Central memory CD8-positive, alpha-beta T cell (primary cell): ENCODE measurements at regions not wholly inside any gene's neighbourhood (a gene's known extent, or its start where the extent isn't known, plus 50 kb on each side); places are given as distances from the start of the nearest gene placed in this dataset.

ENCODE experiments used
- ATAC-seq: fragments of 150-1000 bp; cut with Tn5 transposase; replicated peaks from 2 replicates; pipeline ENCODE4 v1.10.0; 2022; ENCODE audit warnings: mild to moderate bottlenecking, moderate FRiP score, moderate number of reproducible peaks; ENCODE audit not compliant: poor library complexity, severe bottlenecking; ENCODE audit errors: extremely low read depth
- DNase-seq, 2 donors: peaks; one replicate each; pipeline ENCODE4 v3.0.0; 2021; ENCODE audit warnings: low spot score in 2 of 2
- H3K27ac Mint-ChIP-seq: one replicate; pipeline ENCODE4 v1.8.0; 2022; ENCODE audit warnings: low read depth, mild to moderate bottlenecking, moderate library complexity, mixed read lengths
- H3K27me3 Mint-ChIP-seq: one replicate; pipeline ENCODE4 v1.8.0; 2022; ENCODE audit warnings: mixed read lengths
- H3K36me3 Mint-ChIP-seq: one replicate; pipeline ENCODE4 v1.8.0; 2022; ENCODE audit warnings: mild to moderate bottlenecking, moderate library complexity, mixed read lengths; ENCODE audit not compliant: insufficient read depth
- H3K4me1 Mint-ChIP-seq: one replicate; pipeline ENCODE4 v1.8.0; 2022; ENCODE audit warnings: mixed read lengths
- H3K4me3 Mint-ChIP-seq: one replicate; pipeline ENCODE4 v1.8.0; 2022; ENCODE audit warnings: mild to moderate bottlenecking, moderate library complexity, mixed read lengths
- H3K9me3 Mint-ChIP-seq: one replicate; pipeline ENCODE4 v1.8.0; 2022; ENCODE audit warnings: mixed read lengths

- no peak for ATAC-seq
- Mint-ChIP-seq H3K27ac (no peak overlapping the region), H3K4me1 (no peaks in the 10 kb centered on the region), H3K36me3 (no peaks in the 10 kb centered on the region), H3K9me3 (peaks cover 6% of the 10 kb centered on the region), H3K27me3 (peaks cover 7% of the 10 kb centered on the region), H3K4me3 (no peak overlapping the region)
- no peak for DNase-seq
These were observed 156.4 kb downstream of the AQP4 start for GRCh38 chr18:26708806-26709716.

- ATAC-seq (no peak), DNase-seq (no peak)
- Mint-ChIP-seq H3K9me3 (peaks cover 6% of the 10 kb centered on the region), H3K27me3 (peaks cover 7% of the 10 kb centered on the region), H3K4me1 (no peaks in the 10 kb centered on the region), H3K36me3 (no peaks in the 10 kb centered on the region), H3K27ac (no peak overlapping the region), H3K4me3 (no peak overlapping the region)
These were observed 158.6 kb downstream of the AQP4 start for GRCh38 chr18:26706911-26707351.

DNA sequence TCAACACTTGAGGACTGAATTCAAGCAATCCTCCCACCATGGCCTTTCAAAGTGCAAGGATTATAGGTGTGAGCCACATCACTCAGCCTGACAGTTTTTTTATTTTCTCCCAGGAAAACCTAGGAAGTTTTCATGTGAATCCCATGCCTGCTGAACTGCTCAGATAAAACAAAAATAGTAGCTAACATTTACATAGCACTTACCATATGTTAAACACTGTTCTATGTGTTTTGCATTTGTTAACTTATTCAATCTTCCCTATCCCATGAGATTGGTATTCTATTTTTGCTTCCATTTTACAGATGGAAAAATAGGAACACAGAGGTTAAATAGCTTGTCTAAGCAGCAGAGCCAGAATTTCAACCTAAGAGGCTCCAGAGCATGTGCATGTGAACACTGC, 157.4 kb upstream of the KCTD1 start:
- ATAC-seq: no peak

GRCh38 chr18:26703170-26703930, 155.0 kb upstream of the KCTD1 start:
- no peak for DNase-seq
- ATAC-seq: no peak
- H3K4me3 Mint-ChIP-seq: no peak overlapping the region
- no peaks in the 10 kb centered on the region for H3K4me1 Mint-ChIP-seq
- no peak overlapping the region for H3K27ac Mint-ChIP-seq
- H3K36me3 Mint-ChIP-seq: no peaks in the 10 kb centered on the region
- peaks cover 6% of the 10 kb centered on the region for H3K9me3 Mint-ChIP-seq
- H3K27me3 Mint-ChIP-seq: no peaks in the 10 kb centered on the region

More for the DNA sequence above, 157.4 kb upstream of the KCTD1 start:
- Mint-ChIP-seq H3K27me3 (peaks cover 7% of the 10 kb centered on the region), H3K4me3 (no peak overlapping the region), H3K9me3 (peaks cover 6% of the 10 kb centered on the region), H3K36me3 (no peaks in the 10 kb centered on the region), H3K4me1 (no peaks in the 10 kb centered on the region), H3K27ac (no peak overlapping the region)
- DNase-seq: no peak

- H3K4me1 Mint-ChIP-seq: no peaks in the 10 kb centered on the region
- DNase-seq: no peak
- no peak overlapping the region for H3K27ac Mint-ChIP-seq
- H3K36me3 Mint-ChIP-seq: no peaks in the 10 kb centered on the region
- ATAC-seq: no peak
- peaks cover under 1% of the 10 kb centered on the region for H3K9me3 Mint-ChIP-seq
- H3K4me3 Mint-ChIP-seq: no peak overlapping the region
- H3K27me3 Mint-ChIP-seq: no peaks in the 10 kb centered on the region
These were observed 153.7 kb upstream of the KCTD1 start for GRCh38 chr18:26702086-26702485.

DNA sequence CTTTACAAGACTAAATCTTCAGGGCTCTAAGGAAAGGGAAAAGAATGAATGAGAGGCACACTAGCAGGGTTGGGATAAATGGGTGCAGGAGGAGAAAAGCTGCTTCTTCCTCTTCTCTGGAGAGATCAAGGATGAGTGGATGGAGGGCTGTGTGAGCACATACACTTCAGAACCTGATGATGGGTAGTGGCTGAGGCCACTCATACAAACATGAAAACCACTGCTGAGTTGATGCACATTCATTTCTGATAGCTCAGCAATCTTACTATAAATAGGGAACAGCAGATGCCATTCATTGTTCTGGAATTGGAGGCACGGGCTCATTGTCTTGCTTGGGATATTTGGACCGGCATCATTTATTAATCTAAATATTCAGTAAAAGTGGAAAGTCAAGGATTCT, 152.4 kb upstream of the KCTD1 start:
- DNase-seq (no peak), ATAC-seq (no peak)
- H3K4me1 Mint-ChIP-seq: no peaks in the 10 kb centered on the region
- no peaks in the 10 kb centered on the region for H3K9me3 Mint-ChIP-seq
- no peak overlapping the region for H3K4me3 Mint-ChIP-seq
- H3K36me3 Mint-ChIP-seq: no peaks in the 10 kb centered on the region
- H3K27me3 Mint-ChIP-seq: peaks cover under 1% of the 10 kb centered on the region
- H3K27ac Mint-ChIP-seq: no peak overlapping the region

DNA sequence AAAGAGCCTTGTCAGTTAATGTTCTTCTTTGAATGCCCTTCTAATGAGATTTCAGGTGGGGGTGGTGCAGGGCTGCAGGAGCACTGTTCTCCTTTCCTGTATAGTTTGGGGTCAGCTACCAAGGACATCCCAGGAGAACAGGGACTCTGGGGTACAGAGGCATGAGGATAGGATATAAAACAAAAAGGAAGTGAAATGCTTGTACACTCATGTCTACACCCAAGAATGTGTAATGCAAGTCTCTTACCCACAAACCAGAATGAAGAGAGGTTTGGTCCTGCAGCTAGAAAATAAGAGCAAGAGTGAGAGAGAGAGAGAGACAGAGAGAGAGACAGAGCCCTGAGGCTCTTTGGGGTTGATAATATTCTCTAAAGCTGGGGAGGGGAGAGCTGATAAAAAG, 151.8 kb upstream of the KCTD1 start:
- H3K27me3 Mint-ChIP-seq: peaks cover 6% of the 10 kb centered on the region
- no peak for DNase-seq
- no peak for ATAC-seq
- no peak overlapping the region for H3K4me3 Mint-ChIP-seq
- no peaks in the 10 kb centered on the region for H3K36me3 Mint-ChIP-seq
- H3K4me1 Mint-ChIP-seq: no peaks in the 10 kb centered on the region
- no peak overlapping the region for H3K27ac Mint-ChIP-seq
- no peaks in the 10 kb centered on the region for H3K9me3 Mint-ChIP-seq

DNA sequence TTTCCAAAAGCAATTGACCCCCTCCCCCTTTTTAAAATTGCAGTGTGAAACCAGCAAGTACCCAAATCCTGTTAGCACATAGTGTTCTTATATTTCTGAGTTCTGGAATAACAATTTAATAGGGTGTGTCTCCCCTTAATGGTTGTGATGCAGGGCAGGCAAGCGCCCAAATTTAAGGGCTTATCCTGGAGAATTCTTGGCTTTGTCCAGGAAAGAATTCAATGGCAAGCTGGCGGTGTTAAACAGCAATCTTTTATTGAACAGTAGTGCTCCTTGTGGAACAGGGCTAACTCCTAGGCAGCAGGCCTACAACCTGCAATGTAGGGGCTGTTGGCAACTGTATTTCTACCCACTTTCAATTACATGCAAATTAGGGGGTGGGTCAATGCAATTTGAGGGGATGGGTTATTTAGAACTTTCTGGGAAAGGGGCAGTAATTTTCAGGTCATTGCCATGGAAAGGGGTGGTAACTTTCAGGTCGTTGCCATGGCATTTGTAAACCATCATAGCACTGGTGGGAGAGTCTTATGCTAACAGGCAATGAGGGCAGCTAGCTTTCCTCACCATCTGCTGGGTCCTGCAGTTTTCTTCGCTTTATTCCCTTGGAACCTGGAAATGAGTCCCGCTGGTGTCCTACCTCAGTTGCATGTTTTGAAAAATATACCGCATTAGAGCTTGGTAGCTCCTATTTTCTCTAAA, 149.0 kb upstream of the KCTD1 start:
- Mint-ChIP-seq H3K27ac (no peak overlapping the region), H3K36me3 (peaks cover 1% of the 10 kb centered on the region), H3K4me3 (no peak overlapping the region), H3K27me3 (peaks cover 12% of the 10 kb centered on the region), H3K9me3 (no peaks in the 10 kb centered on the region), H3K4me1 (no peaks in the 10 kb centered on the region)
- ATAC-seq: no peak
- DNase-seq: no peak

DNA sequence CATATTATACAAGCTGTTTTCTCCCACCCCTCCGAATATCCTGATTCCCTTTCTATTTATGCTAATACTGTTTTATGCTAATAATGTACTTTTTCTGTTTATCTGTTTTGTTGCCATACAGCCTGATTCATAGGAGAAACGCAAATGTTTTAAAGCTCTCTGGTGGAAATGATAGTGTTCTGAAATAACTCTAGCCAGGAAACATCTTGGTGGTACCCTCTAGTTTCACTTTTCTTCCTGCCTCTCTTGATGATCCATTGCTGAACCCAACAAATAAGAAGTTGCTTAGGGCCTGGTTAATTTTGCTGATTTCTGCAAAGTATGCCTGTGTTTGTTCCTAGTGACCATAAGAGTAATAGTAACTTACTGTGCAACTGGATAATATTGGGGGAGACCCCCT, 148.4 kb upstream of the KCTD1 start:
- DNase-seq (no peak), ATAC-seq (no peak)
- Mint-ChIP-seq H3K36me3 (peaks cover 1% of the 10 kb centered on the region), H3K27ac (no peak overlapping the region), H3K4me3 (no peak overlapping the region), H3K4me1 (no peaks in the 10 kb centered on the region), H3K9me3 (no peaks in the 10 kb centered on the region), H3K27me3 (peaks cover 12% of the 10 kb centered on the region)

GRCh38 chr18:26696308-26696707, 148.0 kb upstream of the KCTD1 start:
- Mint-ChIP-seq H3K9me3 (peaks cover 5% of the 10 kb centered on the region), H3K4me1 (no peaks in the 10 kb centered on the region), H3K27me3 (peaks cover 12% of the 10 kb centered on the region), H3K27ac (no peak overlapping the region), H3K36me3 (peaks cover 1% of the 10 kb centered on the region), H3K4me3 (no peak overlapping the region)
- no peak for ATAC-seq
- DNase-seq: no peak

DNA sequence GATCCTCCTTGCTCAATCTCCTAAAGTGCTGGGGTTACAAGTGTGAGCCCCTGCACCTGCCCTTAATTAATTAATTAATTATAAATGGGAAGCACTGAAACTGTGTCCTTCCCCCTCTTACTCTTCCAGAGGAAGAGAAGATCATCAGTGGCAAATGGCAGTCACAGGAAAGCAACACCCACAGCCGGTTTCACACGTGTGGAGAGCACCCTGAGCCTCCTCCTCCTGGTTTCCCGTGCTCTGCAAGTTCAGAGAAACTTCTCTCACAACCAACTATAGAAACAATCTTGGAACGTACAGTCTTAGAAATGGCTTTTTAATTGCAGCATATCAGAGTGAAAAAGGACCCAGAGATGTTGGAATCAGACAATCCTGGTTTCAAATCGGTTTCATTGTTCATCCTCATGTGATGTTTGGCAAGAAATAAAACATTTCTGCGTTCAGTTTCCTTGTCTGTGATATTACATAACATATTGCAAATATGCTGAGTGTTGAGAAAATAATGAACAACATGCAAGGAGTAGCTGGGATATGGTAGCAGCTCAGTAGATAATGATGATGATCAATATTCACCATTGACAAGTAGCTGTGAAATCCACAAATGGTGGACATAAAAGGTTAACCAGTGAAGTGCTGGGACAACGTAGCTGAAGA, 141.0 kb upstream of the KCTD1 start:
- no peak overlapping the region for H3K4me3 Mint-ChIP-seq
- no peak overlapping the region for H3K27ac Mint-ChIP-seq
- ATAC-seq (no peak), DNase-seq (no peak)
- H3K9me3 Mint-ChIP-seq: peaks cover 12% of the 10 kb centered on the region
- peaks cover 1% of the 10 kb centered on the region for H3K36me3 Mint-ChIP-seq
- no peaks in the 10 kb centered on the region for H3K4me1 Mint-ChIP-seq
- peaks cover 9% of the 10 kb centered on the region for H3K27me3 Mint-ChIP-seq

DNA sequence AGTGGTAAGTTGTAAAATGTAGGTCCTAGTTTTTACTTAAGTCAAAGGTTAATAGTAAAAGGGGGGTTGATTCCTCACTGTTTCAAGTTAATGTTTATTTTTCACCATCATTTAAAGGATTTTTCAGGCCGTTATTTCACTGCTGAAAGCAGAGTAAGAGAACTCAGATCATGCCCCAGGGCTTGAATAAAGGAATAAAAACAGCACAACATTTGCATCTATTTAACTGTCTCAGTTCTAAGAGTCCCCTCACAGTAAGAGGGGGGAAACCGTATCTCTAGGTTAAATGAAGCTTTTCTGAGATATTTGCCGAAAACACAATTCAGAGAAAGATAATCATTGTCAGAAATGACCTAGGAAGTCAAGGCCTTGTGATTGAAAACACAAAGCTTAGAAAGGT, 138.2 kb upstream of the KCTD1 start:
- Mint-ChIP-seq H3K27ac (no peak overlapping the region), H3K9me3 (peaks cover 10% of the 10 kb centered on the region)

More for the DNA sequence above, 138.2 kb upstream of the KCTD1 start:
- H3K36me3 Mint-ChIP-seq: no peaks in the 10 kb centered on the region
- no peak for ATAC-seq
- H3K27me3 Mint-ChIP-seq: peaks cover 9% of the 10 kb centered on the region
- no peaks in the 10 kb centered on the region for H3K4me1 Mint-ChIP-seq
- no peak for DNase-seq
- no peak overlapping the region for H3K4me3 Mint-ChIP-seq
